Stimulated activated CD4-positive, alpha-beta T cell treated with anti-CD3 and anti-CD28 coated beads, Interleukin-2, amount 100 ng/mL, for 24 hours (primary cell): ENCODE measurements at regions not wholly inside any gene's neighbourhood (a gene's known extent, or its start where the extent isn't known, plus 50 kb on each side); places are given as distances from the start of the nearest gene placed in this dataset.
"Not testable (repeated sequence)": the region's sequence is repeated elsewhere in the genome, so short reads cannot be mapped to it uniquely, and the experiment has no call there.

ENCODE experiments used
- DNase-seq, 2 donors: peaks; one replicate each; pipeline ENCODE4 v3.0.0-alpha.2; 2020

- no peak for DNase-seq
Measured at GRCh38 chr5:40346901-40347300, 332.8 kb upstream of the PTGER4 start.

GRCh38 chr5:40338434-40338833 lies 341.3 kb upstream of the PTGER4 start:
- DNase-seq = not testable (repeated sequence)

- DNase-seq = no peak
Measured at GRCh38 chr5:40334242-40334635, 345.5 kb upstream of the PTGER4 start.

- no peak for DNase-seq
Measured at GRCh38 chr5:40333459-40334241, 346.1 kb upstream of the PTGER4 start.

GRCh38 chr5:40332970-40333369 lies 346.7 kb upstream of the PTGER4 start:
- DNase-seq = no peak

GRCh38 chr5:40331616-40332015 lies 348.1 kb upstream of the PTGER4 start:
- DNase-seq = no peak

GRCh38 chr5:40321514-40321913 lies 358.2 kb upstream of the PTGER4 start:
- DNase-seq = no peak

- no peak for DNase-seq
Measured at GRCh38 chr5:40318395-40318794, 361.3 kb upstream of the PTGER4 start.

GRCh38 chr5:40317023-40317422 lies 362.7 kb upstream of the PTGER4 start:
- no peak for DNase-seq

- DNase-seq = no peak
Measured at GRCh38 chr5:40315126-40315525, 364.6 kb upstream of the PTGER4 start.

GRCh38 chr5:40314275-40314674 lies 365.4 kb upstream of the PTGER4 start:
- no peak for DNase-seq

- DNase-seq = no peak
Measured at GRCh38 chr5:40312205-40312604, 367.5 kb upstream of the PTGER4 start.

GRCh38 chr5:40309851-40310250 lies 369.9 kb upstream of the PTGER4 start:
- no peak for DNase-seq

GRCh38 chr5:40308867-40309266 lies 370.8 kb upstream of the PTGER4 start:
- no peak for DNase-seq

GRCh38 chr5:40307920-40308319 lies 371.8 kb upstream of the PTGER4 start:
- no peak for DNase-seq

- no peak for DNase-seq
Measured at GRCh38 chr5:40306869-40307487, 372.7 kb upstream of the PTGER4 start.

- no peak for DNase-seq
Measured at GRCh38 chr5:40292006-40292405, 387.7 kb upstream of the PTGER4 start.

- DNase-seq = no peak
Measured at GRCh38 chr5:40291338-40291737, 388.4 kb upstream of the PTGER4 start.

- no peak for DNase-seq
Measured at GRCh38 chr5:40288800-40289485, 390.8 kb upstream of the PTGER4 start.

- DNase-seq = no peak
Measured at GRCh38 chr5:40284863-40285262, 394.9 kb upstream of the PTGER4 start.

- no peak for DNase-seq
Measured at GRCh38 chr5:40278881-40279280, 400.8 kb upstream of the PTGER4 start.

- DNase-seq = peak; percentile 36 to 48
Measured at GRCh38 chr5:40277161-40277906, 402.4 kb upstream of the PTGER4 start.

GRCh38 chr5:40276426-40277102 lies 403.2 kb upstream of the PTGER4 start:
- no peak for DNase-seq
